Activated naive CD8-positive, alpha-beta T cell treated with anti-CD3 and anti-CD28 coated beads, Interleukin-2, amount 50 U/mL, for 24 hours (primary cell): ENCODE measurements at regions not wholly inside any gene's neighbourhood (a gene's known extent, or its start where the extent isn't known, plus 50 kb on each side); places are given as distances from the start of the nearest gene placed in this dataset.

Source experiments
- ATAC-seq: fragments of 150-1000 bp; cut with Tn5 transposase; one replicate; pipeline ENCODE4 v1.10.0; 2021
- DNase-seq: peaks from one replicate; pipeline ENCODE4 v3.0.0; 2021
- H3K27ac Mint-ChIP-seq: one replicate; pipeline ENCODE4 v1.8.0; 2021; ENCODE audit warnings: mild to moderate bottlenecking, mixed read lengths
- H3K27me3 Mint-ChIP-seq: one replicate; pipeline ENCODE4 v1.8.0; 2021; ENCODE audit warnings: mixed read lengths
- H3K36me3 Mint-ChIP-seq: one replicate; pipeline ENCODE4 v1.8.0; 2021; ENCODE audit warnings: low read depth, mixed read lengths
- H3K4me1 Mint-ChIP-seq: one replicate; pipeline ENCODE4 v1.8.0; 2021; ENCODE audit warnings: mixed read lengths
- H3K4me3 Mint-ChIP-seq: one replicate; pipeline ENCODE4 v1.8.0; 2021; ENCODE audit warnings: mild to moderate bottlenecking, moderate library complexity, mixed read lengths
- H3K9me3 Mint-ChIP-seq: one replicate; pipeline ENCODE4 v1.8.0; 2021; ENCODE audit warnings: mixed read lengths

DNA sequence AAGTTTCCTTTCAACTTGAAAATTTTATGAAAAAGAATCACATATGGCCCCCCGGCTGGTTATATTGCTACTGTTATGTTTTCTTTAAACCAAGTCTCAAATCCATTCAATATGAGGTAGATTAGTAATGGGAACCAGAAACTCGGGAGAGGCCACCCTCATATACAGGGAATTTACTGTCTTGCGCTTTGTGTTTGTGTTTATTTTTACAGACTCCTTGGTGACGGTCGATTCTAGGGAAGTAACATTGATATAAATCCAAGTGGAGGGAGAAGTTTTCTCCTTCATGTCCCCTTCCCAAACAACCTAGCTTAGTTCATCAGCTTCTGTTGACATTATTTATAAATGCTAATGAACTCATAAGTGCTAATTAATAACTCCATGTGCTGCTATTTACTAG is 163.5 kb upstream of the LMO4 start:
- no peaks in the 10 kb centered on the region for H3K36me3 Mint-ChIP-seq
- no peaks in the 10 kb centered on the region for H3K4me1 Mint-ChIP-seq
- no peak overlapping the region for H3K4me3 Mint-ChIP-seq
- H3K27me3 Mint-ChIP-seq, result peaks cover 16% of the 10 kb centered on the region
- DNase-seq (no peak), ATAC-seq (no peak)
- H3K27ac Mint-ChIP-seq, result no peak overlapping the region
- no peaks in the 10 kb centered on the region for H3K9me3 Mint-ChIP-seq

DNA sequence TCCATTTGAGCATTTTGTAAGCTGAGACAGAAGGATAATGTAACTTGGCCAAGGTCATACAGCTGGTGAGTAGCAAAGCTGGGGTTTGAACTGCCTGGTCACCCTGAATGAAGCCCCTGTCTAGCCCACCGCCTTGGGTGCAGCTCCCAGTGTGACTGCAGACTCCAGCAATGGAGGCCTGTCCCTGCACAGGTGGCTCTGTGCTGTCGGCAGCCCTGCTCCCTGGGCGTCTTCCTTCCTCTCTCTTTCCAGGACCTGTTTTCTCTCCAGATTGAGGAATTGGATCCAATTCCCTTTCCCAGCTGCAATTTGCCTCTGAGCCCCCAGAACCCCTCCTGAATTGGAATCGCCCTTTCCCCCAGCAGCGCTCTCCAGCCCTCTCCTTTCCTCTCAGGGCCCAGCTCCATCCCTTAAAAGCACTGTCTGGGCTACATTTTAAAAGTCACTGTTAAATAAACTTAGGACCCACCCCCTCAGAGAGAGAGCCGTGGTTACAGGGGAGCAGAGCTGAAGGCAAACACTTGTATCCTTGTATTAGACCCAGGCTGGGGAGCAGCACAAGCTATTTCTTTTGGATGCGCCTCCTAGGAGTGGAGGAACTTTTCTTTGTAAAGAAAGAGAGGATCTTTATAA is 161.4 kb upstream of the LMO4 start:
- H3K27me3 Mint-ChIP-seq, result peaks cover 18% of the 10 kb centered on the region
- H3K4me3 Mint-ChIP-seq, result no peak overlapping the region
- H3K9me3 Mint-ChIP-seq, result no peaks in the 10 kb centered on the region
- H3K36me3 Mint-ChIP-seq, result no peaks in the 10 kb centered on the region
- no peaks in the 10 kb centered on the region for H3K4me1 Mint-ChIP-seq
- H3K27ac Mint-ChIP-seq, result no peak overlapping the region
- ATAC-seq (no peak), DNase-seq (no peak)

DNA sequence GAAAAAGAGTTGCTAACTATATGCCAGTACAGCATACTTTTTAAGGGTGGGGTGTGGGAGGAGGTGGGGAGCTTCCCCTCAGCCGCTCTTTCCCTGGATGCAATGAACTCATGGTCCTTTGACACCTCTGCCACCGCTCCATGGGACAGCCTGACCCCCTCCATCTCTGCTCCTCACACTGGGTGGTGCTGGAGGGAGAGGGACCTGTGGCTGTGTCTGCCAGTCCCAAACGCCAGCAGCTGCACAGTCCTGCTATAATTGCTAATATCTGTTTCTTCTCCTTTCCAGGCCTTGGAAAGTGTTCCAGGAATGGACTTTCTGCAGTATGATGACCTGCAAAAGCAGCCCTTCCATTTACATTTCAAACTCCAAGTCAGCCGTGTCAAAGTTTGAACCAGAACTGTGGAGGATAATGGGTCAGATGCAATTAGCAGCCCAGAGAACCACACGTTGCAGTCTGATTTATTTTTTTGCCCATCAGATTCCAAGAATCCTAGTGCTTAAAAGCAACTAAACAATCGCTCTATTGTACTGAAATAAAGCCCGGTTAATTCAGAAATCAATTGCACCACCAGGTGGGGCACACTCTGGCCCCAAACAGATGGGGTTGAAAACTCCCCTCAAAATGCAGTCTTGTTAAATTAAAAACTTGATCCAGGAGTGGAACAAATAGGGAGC is 160.7 kb upstream of the LMO4 start:
- Mint-ChIP-seq H3K9me3 (no peaks in the 10 kb centered on the region), H3K36me3 (no peaks in the 10 kb centered on the region), H3K27ac (no peak overlapping the region), H3K4me3 (no peak overlapping the region), H3K27me3 (peaks cover 17% of the 10 kb centered on the region), H3K4me1 (no peaks in the 10 kb centered on the region)
- ATAC-seq (no peak), DNase-seq (no peak)

DNA sequence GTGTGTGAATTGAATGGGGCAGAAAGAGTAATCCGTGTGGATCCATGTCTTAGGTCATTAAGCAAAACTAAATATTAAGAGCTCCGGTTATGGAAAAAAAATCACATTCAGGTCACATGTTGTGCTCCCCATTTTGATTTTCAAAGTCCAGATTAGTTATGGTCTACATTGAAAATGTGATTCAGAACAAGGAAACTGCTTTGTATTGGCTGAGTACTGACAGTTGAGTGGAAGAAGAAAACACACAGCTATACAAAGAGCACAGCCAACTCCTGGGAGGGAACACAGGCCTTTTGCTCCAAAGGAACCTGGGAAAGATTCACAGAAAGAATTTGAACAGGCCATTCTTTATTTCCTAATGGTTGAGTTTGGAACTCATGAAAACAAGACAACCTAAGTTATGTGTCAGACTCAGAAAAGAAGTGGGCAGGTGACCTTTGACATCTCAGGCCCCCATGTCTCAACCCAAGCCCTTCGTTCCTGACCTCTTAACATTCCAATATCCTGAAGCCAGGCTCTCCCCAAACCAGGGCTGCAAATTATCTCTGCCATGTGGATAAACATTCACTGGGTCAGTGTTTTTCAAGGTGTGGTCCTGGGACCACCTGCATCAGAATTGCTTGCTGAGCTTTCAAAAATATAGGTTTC is 159.3 kb upstream of the LMO4 start:
- ATAC-seq, result no peak
- H3K27ac Mint-ChIP-seq, result no peak overlapping the region
- no peaks in the 10 kb centered on the region for H3K4me1 Mint-ChIP-seq
- H3K27me3 Mint-ChIP-seq, result peaks cover 19% of the 10 kb centered on the region
- H3K36me3 Mint-ChIP-seq, result no peaks in the 10 kb centered on the region
- H3K9me3 Mint-ChIP-seq, result no peaks in the 10 kb centered on the region
- no peak overlapping the region for H3K4me3 Mint-ChIP-seq
- no peak for DNase-seq

DNA sequence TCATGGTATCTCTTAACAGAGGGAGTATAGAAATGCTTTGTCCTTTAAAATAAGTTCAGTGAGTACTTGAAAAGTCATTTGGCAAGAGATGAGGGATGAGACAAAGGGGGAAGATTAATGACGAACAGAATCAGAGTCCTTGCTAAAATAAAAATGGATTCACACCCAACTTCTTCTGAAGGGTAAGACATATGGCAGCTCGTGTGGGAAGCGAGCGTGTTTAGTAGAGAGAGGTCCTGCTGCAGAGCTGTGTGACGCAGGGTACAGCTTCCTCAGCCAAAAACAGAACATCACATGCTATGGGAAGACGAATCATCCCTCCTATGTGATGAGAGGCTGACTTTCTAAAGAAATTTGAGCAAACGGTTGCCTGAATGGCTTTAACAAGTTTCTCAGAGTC is 158.5 kb upstream of the LMO4 start:
- Mint-ChIP-seq H3K4me1 (no peaks in the 10 kb centered on the region), H3K27ac (no peak overlapping the region), H3K36me3 (no peaks in the 10 kb centered on the region), H3K9me3 (no peaks in the 10 kb centered on the region), H3K4me3 (no peak overlapping the region), H3K27me3 (peaks cover 19% of the 10 kb centered on the region)
- DNase-seq, result no peak
- no peak for ATAC-seq

DNA sequence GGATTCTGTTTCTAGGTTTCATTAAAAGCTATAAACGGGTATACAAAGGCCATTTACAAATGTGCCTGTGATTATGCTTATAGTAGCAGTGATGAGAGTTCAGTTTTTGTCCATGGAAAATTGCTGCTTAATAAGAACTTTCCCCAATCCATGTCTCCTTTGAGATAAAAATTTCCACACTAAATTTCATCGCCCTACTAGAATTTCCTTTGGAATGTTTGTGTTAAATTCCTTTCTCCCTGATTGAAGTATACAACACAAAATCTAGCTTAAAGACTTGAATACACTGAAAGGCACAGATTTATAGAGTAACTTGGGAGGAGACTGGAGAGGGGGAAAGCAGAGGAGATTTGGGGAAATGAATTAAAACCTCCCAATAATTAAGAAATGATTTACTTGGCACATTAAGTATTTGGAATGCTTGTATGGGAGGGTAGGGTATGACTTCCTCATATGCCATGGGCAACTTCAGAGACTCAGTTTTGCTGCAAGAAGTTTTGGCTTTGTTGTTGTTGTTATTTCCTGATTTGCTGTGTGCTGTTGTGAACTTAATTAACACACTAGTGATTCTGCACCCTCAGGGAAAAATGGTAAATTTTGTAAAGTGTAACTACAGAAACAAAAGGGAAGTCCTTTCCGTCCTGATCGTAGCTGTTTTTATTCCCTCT is 157.6 kb upstream of the LMO4 start:
- no peaks in the 10 kb centered on the region for H3K9me3 Mint-ChIP-seq
- H3K27ac Mint-ChIP-seq, result no peak overlapping the region
- no peaks in the 10 kb centered on the region for H3K36me3 Mint-ChIP-seq
- DNase-seq, result no peak
- ATAC-seq, result no peak
- H3K4me1 Mint-ChIP-seq, result no peaks in the 10 kb centered on the region
- peaks cover 17% of the 10 kb centered on the region for H3K27me3 Mint-ChIP-seq
- H3K4me3 Mint-ChIP-seq, result no peak overlapping the region

DNA sequence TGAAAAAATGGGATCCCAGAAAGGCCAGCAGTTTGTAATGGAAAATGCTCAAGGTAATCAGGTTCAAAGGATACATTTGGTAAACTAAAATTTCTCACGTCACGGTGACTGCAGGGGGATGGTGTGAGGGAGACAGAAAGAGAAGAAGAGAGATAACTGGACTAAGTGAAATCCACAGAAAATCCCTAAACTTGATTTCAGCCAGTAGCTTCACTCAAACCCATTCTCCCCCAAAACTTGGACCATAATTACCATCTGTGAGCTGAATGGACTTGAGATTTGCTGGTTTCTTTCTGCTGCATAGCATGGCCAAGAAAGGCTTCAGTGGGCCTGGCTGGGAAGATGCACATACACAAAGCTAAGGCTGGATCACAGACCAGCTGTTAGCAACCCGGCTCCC is 155.4 kb upstream of the LMO4 start:
- DNase-seq, result no peak
- Mint-ChIP-seq H3K4me1 (no peaks in the 10 kb centered on the region), H3K36me3 (no peaks in the 10 kb centered on the region), H3K4me3 (no peak overlapping the region), H3K9me3 (no peaks in the 10 kb centered on the region), H3K27me3 (peaks cover 11% of the 10 kb centered on the region), H3K27ac (no peak overlapping the region)
- no peak for ATAC-seq

DNA sequence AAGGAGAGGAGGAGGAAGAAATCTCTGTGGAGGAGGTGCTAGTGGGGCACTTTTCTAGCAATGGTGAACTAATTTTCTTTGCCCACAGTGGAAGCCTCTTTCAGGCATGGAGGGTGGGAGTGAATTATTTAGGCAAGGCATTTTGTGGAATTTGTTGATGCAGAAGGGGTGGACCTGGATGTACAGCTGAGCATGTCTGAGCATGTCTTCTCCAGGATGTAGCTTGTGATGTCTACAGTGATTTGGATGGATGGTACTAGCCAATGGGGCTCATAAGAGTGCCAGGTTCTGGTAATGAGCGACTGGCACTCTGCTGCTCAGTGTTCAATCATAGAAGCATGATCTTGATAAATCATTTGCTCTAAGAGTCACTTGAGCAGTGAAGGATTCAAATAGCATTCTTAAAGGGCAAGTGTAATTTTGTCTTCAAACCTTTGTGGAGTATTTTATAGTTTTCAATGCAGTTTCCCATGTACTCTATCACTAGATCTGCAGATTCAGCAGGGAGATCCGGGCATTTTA is 153.9 kb upstream of the LMO4 start:
- DNase-seq (no peak), ATAC-seq (no peak)
- Mint-ChIP-seq H3K27me3 (peaks cover 16% of the 10 kb centered on the region), H3K4me3 (no peak overlapping the region), H3K36me3 (no peaks in the 10 kb centered on the region), H3K27ac (no peak overlapping the region), H3K4me1 (no peaks in the 10 kb centered on the region), H3K9me3 (no peaks in the 10 kb centered on the region)

DNA sequence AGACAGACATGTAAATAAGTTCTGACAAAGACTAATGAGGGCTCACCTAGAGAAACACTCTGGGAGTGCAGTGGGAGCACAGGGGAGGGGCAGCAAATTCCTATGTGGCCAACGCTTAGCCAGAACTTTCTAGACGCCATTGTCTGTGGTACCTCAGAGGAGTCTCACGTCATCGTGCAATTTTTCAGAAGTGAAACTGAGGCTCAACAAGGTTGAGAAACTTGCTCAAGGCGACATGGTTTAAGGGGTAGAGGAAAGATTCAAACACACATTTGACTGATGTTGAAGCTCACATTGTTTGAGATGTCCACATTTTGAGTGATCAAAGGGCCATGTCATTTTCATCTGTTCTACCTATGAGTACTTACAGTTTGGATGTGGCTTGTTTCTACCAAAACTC is 152.6 kb upstream of the LMO4 start:
- Mint-ChIP-seq H3K4me1 (no peaks in the 10 kb centered on the region), H3K27me3 (peaks cover 19% of the 10 kb centered on the region), H3K9me3 (no peaks in the 10 kb centered on the region), H3K36me3 (no peaks in the 10 kb centered on the region), H3K27ac (no peak overlapping the region), H3K4me3 (no peak overlapping the region)
- ATAC-seq, result no peak
- DNase-seq, result no peak

DNA sequence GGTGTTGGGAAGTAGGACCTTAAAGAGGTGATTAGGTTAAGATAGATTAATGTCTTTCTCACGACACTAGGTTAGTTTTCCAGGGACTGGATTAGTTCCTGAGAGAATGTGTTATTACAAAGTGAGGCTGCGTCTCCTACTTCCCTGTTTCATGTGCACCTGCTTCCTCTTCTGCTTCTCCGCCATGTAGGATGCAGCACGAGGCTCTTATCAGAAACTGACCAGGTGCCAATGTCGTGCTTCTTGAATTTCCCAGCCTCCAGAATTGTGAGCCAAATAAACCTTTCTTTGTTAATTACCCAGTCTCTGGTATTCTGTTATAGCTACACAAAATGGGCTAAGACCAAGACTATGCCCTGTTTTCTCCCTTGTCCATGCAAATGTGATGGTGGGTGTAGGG is 152.2 kb upstream of the LMO4 start:
- DNase-seq (no peak), ATAC-seq (no peak)
- no peaks in the 10 kb centered on the region for H3K36me3 Mint-ChIP-seq
- H3K9me3 Mint-ChIP-seq, result no peaks in the 10 kb centered on the region
- peaks cover 21% of the 10 kb centered on the region for H3K27me3 Mint-ChIP-seq
- no peaks in the 10 kb centered on the region for H3K4me1 Mint-ChIP-seq
- no peak overlapping the region for H3K4me3 Mint-ChIP-seq
- no peak overlapping the region for H3K27ac Mint-ChIP-seq

DNA sequence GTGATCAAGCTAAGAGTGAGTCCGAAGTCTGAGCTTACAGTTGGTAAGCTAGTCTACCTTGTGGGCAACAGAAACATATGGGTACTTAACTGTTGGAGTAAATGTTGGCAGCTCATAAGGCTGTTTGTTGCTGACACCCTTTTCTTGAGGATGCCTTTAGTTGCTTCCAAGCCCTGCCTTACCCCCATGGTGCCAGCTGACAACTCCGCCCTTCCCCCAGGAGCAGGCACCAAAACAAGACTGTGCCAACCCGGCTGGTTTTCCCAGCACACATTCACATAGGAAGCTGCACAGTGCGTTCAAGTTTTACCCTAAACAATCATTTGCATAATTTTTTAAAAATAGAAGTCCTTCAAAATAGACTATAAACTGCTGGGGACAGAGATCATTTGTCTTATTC is 150.2 kb upstream of the LMO4 start:
- H3K4me1 Mint-ChIP-seq, result no peaks in the 10 kb centered on the region
- H3K4me3 Mint-ChIP-seq, result no peak overlapping the region
- H3K9me3 Mint-ChIP-seq, result no peaks in the 10 kb centered on the region
- ATAC-seq (no peak), DNase-seq (no peak)
- H3K36me3 Mint-ChIP-seq, result no peaks in the 10 kb centered on the region
- H3K27ac Mint-ChIP-seq, result no peak overlapping the region
- peaks cover 23% of the 10 kb centered on the region for H3K27me3 Mint-ChIP-seq

DNA sequence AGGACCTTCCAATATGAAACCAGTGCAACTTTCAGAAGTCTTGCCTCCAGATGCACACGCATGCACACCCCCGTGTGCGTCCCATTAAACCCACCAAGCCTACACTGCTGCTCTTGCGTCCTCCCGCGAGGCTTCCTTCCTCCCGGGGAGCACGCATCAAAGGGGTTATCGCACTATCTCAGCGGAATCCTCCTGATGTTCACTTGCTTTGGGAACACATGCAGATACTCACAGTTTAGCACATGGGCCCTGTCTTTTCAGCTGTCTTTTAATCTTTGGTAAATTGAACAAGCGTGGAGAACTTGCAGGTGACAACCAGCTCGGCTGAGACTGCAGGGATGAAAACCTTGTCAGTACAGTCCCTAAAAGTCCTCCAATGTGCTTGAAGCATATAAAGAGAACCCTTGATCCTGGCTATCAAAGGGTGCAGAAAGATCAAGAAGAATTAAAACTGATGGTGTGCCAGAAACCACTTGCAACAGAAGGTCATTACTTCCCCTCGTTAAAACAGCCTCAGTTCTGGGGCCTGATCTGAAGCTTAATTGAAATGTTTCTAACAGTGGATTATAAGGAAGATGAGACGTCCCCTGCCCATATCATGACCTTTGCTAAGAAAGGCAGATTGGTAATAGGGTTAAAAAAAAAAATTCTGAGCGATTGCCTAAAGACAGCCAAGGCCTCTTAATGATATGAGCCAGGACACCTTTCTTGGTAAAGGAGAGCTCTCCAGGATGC is 149.4 kb upstream of the LMO4 start:
- Mint-ChIP-seq H3K36me3 (no peaks in the 10 kb centered on the region), H3K27ac (no peak overlapping the region), H3K4me1 (no peaks in the 10 kb centered on the region), H3K27me3 (peaks cover 25% of the 10 kb centered on the region), H3K4me3 (no peak overlapping the region), H3K9me3 (no peaks in the 10 kb centered on the region)
- no peak for ATAC-seq
- no peak for DNase-seq

DNA sequence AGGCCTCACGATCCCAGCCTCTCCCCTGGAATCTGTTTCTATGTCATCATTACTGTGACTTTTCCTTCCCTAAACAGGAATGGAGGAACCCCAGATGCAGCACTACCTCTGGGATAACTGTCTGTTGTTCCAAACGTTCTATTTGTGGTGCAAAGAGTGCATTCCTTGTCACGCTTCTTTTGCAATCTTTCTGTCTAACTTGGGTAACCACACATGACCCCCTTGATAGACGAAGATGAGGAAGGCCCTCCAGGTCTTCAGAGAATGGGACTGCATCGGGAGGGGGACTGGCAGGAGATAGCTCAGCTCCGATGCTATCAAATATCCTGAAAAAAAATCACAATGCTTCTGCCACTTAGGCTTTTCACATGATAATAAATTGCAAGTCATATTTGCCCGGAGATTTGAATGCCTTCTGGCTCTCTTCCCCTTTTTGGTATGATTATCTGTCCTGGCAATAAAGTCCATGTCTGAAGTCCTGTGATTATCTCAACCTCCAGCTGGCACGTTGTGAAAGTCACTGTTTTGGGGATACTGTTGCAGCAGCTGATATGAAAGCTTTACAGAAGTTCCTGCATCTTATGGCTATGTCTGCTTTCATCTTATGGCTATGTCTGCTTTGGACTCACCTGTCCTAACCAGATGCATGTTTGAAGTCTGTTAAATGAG is 148.7 kb upstream of the LMO4 start:
- H3K27ac Mint-ChIP-seq, result no peak overlapping the region
- ATAC-seq, result no peak

DNA sequence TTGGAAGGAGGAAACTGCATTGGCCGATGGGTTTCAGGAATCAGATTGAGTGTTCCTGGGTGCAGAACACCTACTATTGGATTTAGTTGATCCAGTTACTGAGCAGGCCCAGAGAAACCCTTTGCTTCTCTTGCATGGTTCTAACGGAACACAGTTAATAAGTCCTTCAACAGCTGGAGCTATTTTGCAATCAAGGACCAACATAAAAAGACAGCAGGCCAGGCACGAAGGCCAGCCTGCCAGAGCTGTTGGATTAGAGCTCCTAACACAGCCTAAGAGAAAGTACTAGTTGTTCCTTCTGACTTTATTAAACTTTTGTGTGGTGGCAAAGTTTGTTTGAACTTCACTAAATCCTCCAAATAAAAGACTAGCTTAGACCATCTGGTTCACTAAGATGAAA is 148.0 kb upstream of the LMO4 start:
- Mint-ChIP-seq H3K4me1 (no peaks in the 10 kb centered on the region), H3K9me3 (no peaks in the 10 kb centered on the region), H3K4me3 (no peak overlapping the region), H3K27me3 (peaks cover 31% of the 10 kb centered on the region), H3K36me3 (no peaks in the 10 kb centered on the region), H3K27ac (no peak overlapping the region)
- no peak for ATAC-seq
- no peak for DNase-seq

More for the DNA sequence above, 148.7 kb upstream of the LMO4 start:
- peaks cover 27% of the 10 kb centered on the region for H3K27me3 Mint-ChIP-seq
- no peak for DNase-seq
- no peaks in the 10 kb centered on the region for H3K4me1 Mint-ChIP-seq
- no peaks in the 10 kb centered on the region for H3K36me3 Mint-ChIP-seq
- H3K4me3 Mint-ChIP-seq, result no peak overlapping the region
- H3K9me3 Mint-ChIP-seq, result no peaks in the 10 kb centered on the region
